T follicular helper cell (primary cell): ENCODE measurements at regions not wholly inside any gene's neighbourhood (a gene's known extent, or its start where the extent isn't known, plus 50 kb on each side); places are given as distances from the start of the nearest gene placed in this dataset.

Source experiments
- DNase-seq: peaks from one replicate; pipeline ENCODE4 v3.0.0-alpha.2; 2020; ENCODE audit warnings: low read depth

DNA sequence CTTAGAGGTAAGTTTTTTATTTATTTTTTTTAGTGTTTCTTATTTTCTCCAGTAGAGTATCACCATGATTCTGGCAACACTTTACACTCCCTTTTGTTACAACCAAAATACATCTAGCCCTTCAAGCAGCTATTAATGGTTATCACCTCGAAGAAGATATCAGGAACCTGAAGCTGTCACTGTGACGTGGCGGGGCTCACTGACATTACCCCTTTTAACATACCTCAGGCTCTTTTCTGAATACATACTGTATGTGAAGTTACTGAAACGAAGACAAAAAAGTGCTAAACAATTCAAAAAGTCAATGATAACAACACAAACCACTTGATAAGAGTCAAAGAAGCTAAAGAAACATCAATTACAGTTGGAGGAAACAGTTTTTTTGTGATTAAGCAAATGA, 1218.7 kb downstream of the EFNB2 start:
- DNase-seq = no peak

GRCh38 chr13:105312906-105313305, 1222.6 kb downstream of the EFNB2 start:
- DNase-seq = no peak

DNA sequence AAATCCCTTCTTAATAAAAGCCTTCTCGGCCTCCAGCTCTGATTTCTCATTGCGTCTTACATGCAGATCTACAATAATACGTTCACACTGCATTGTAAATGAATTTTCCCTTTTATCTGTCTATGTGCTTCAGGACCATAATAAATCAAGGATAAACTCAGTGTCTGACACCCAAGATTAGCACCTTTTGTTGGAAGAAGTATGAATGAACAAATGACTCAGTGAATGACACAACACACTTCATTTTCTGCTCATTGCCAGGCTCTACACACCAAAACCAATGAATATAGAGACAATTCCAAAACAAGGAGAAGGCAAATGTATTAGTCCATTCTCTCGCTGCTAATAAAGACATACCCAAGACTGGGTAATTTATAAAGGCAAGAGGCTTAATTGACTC, 1224.4 kb downstream of the EFNB2 start:
- DNase-seq = no peak

- no peak for DNase-seq
Measured at GRCh38 chr13:105307776-105308175, 1227.7 kb downstream of the EFNB2 start.

DNA sequence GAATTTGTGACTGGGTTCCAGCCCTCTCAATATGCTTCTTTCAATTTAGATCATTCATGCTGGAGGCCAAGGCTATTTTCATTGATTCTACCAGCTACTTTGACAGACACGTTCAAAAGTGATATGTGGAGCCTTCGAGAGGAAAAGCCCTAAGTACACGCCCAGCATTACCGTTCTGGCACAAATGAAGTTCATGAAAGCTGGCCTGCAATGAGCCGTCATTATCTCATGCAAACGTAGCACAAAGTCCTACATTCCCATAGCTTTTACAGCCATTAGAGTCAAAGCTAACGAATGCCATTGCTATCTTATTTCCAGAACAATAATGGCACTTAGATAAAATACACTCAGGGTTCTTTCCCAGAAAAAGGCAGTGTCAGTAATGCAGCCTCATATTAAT, 1237.6 kb downstream of the EFNB2 start:
- no peak for DNase-seq

GRCh38 chr13:105291987-105292386, 1243.5 kb downstream of the EFNB2 start:
- no peak for DNase-seq

- DNase-seq = no peak
Measured at GRCh38 chr13:105290596-105290995, 1244.9 kb downstream of the EFNB2 start.

- DNase-seq = no peak
Measured at GRCh38 chr13:105285526-105285925, 1249.9 kb downstream of the EFNB2 start.

- no peak for DNase-seq
Measured at GRCh38 chr13:105282406-105283285, 1252.8 kb downstream of the EFNB2 start.

GRCh38 chr13:105278943-105279381, 1256.5 kb downstream of the EFNB2 start:
- no peak for DNase-seq

- DNase-seq = no peak
Measured at GRCh38 chr13:105276571-105276970, 1258.9 kb downstream of the EFNB2 start.

GRCh38 chr13:105273665-105274222, 1261.7 kb downstream of the EFNB2 start:
- DNase-seq = no peak

DNA sequence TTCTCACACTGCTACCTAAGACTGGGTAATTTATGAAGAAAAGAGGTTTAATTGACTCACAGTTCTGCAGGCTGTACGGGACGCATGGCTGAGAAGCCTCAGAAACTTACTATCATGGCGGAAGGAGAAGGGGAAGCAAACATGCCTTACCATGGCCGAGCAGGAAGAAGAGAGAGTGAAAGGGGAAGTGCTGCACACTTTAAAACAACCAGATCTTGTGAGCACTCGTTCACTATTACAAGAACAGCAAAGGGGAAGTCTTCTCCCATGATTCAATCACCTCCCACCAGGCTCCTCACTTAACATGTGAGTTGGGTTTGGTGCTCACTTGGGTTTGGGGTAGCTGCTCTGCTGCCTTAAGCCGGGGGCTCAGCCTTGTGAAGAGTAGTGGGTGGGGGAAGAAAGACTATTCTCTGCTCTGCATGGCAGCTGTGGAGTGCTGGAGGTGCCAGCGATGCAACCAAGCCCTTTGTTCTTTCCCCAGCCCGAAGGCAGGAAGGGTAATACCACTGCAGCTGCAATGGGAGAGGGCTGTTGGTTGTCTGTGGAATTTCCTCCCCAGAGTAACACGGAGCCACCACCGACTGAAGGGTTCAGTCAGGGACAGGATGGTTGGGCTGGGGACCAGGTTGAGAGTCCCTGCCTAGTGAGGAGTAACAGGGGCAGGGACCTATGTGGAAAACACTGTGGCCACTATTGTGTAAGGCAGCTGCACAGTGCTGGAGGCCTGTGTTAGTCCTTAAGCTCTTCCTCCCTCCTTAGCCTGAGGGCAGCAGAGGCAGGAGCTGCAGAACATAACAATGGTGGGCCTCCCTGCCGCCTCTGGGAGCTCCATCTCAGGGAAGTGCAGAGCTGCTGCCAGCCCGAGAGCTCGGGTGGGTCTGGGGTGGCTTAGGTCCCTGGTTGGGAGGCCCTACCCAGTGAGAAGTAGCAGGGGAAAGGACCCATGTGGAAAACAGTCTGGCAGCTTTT, 1262.5 kb downstream of the EFNB2 start:
- DNase-seq = no peak

- DNase-seq = no peak
Measured at GRCh38 chr13:105266615-105267014, 1268.8 kb downstream of the EFNB2 start.

GRCh38 chr13:105262579-105262978, 1272.9 kb downstream of the EFNB2 start:
- no peak for DNase-seq

DNA sequence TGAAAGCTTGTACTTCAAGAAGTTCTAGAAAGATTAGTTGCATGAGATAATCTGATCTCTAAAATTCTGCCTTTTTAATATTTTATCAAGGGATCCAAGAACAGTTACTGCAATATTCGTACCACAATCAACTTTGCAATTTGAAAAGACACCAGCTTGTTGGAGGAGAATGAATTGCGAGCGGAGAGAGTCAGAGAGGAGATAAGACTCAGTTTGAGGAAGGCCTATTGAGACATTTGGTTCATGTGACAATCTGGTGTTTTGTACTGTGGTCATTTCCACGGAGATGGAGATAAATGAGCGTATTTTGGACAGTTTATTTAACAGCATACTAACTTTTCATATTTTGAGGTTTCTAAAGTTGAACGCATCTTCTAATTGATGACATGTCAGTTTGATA, 1276.0 kb downstream of the EFNB2 start:
- DNase-seq = no peak

DNA sequence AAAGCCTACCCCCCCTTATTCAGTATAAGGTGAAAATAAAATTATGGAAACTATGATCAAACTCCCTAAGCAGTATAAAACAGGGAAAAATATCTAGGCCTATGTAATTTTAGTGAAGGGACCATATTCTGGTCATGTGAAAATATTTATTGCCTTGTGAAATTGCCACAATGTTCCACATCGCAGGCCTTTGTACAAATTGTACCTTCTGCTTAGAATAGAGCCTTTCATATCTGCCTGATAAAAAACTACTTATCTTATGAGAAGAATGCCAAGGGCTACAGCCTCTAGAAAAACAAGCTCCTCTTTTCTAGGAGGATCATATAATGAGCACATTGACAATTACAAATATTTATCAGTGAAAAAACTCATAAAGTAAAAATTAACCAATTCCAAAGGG, 1280.0 kb downstream of the EFNB2 start:
- no peak for DNase-seq

DNA sequence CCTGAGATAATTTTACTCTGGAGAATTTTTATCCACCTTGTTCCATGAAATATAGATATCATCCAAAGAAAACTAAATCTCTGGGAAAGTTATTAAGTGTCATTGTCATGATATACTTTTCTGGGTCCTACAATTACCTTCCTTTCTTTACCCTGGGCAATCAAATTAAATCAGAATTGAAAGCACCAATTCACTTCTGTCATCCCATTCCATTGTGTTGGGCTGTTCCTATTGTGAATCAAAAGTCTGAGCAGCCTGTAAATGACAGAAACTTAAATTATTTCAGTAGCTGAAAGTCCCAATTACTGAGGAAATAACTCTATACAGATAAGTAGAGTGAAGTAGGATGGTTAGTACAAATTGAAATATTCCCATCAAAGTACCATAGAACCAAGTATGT, 1284.2 kb downstream of the EFNB2 start:
- DNase-seq = no peak

- DNase-seq = no peak
Measured at GRCh38 chr13:105247830-105248229, 1287.6 kb downstream of the EFNB2 start.

DNA sequence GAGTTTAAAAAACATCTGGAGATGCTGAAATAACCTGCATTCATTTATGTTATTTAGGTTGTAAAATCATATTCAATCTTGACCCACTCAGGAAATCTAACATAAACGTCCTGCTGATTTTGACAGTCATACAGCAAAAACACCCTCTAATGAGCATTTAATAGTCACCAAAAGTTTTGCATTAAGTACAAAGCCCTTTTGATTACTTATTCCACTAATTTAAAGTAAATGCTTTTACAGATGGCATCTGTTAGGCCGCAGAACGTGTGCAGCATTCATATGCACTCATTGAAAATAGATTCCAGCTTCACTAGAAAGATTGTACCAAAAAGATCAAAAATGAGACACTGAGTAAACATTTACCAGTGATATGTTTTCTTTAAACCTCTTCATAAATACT, 1295.1 kb downstream of the EFNB2 start:
- no peak for DNase-seq

DNA sequence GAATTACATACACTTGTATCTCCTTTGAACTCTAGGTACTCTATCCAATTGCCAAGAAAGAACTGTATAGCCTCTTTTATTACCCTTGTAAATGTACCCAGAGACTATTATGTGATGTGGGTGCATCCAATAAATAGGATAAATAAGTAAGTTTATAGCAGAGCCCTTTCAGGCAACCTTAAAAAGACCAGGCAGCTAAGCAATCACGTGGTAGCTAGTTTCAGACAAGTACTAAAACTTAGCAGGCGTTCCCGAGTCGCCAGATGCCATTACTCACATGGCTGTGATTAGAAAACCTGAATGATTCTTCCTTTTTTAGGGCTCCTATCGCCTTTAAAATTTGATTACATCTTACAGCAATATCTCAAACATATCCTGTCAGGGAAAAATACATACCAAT, 1303.0 kb downstream of the EFNB2 start:
- DNase-seq = no peak

DNA sequence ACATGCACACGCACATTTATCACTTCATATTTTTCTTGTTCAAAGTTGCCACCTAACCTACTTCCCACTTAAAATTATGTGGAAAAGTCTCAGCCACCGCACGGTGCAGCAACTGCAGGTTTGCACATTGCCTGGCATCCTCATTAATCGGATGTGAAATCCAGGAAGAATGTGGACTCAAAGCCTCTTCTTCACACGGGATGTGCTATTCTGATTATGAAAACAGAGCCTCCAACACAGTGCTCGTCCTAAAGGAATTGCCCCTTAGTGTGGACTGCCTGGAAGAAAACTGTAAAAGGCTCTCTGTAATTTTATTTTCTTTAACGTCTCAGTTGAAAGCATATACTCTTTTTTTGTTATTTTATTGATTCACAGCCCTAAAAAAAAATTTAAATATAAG, 1303.5 kb downstream of the EFNB2 start:
- no peak for DNase-seq
